HG03520 (cell line): ENCODE measurements at regions not wholly inside any gene's neighbourhood (a gene's known extent, or its start where the extent isn't known, plus 50 kb on each side); places are given as distances from the start of the nearest gene placed in this dataset.
"Not testable (repeated sequence)": the region's sequence is repeated elsewhere in the genome, so short reads cannot be mapped to it uniquely, and the experiment has no call there.

ENCODE experiments used
- ATAC-seq: cut with Tn5 transposase; IDR thresholded peaks from one replicate; pipeline ENCODE4 v1.9.1; 2021; ENCODE audit warnings: mild to moderate bottlenecking, moderate library complexity; ENCODE audit not compliant: unreplicated experiment

GRCh38 chr21:14903172-14903865 is 161.5 kb downstream of the NRIP1 start:
- ATAC-seq: no peak

- no peak for ATAC-seq
These were observed 163.3 kb downstream of the NRIP1 start for GRCh38 chr21:14901482-14901958.

- no peak for ATAC-seq
These were observed 164.2 kb downstream of the NRIP1 start for GRCh38 chr21:14900611-14901010.

- no peak for ATAC-seq
These were observed 164.7 kb downstream of the NRIP1 start for GRCh38 chr21:14900058-14900457.

GRCh38 chr21:14895792-14896191 is 169.0 kb downstream of the NRIP1 start:
- no peak for ATAC-seq

- no peak for ATAC-seq
These were observed 174.7 kb downstream of the NRIP1 start for GRCh38 chr21:14890141-14890540.

- ATAC-seq: no peak
These were observed 175.6 kb downstream of the NRIP1 start for GRCh38 chr21:14889080-14889810.

- no peak for ATAC-seq
These were observed 176.6 kb downstream of the NRIP1 start for GRCh38 chr21:14888202-14888601.

- no peak for ATAC-seq
These were observed 178.8 kb downstream of the NRIP1 start for GRCh38 chr21:14886001-14886400.

GRCh38 chr21:14883351-14883750 is 181.4 kb downstream of the NRIP1 start:
- ATAC-seq: no peak

- ATAC-seq: not testable (repeated sequence)
These were observed 182.3 kb downstream of the NRIP1 start for GRCh38 chr21:14882545-14882944.

- ATAC-seq: no peak
These were observed 182.8 kb downstream of the NRIP1 start for GRCh38 chr21:14881863-14882499.

- ATAC-seq: no peak
These were observed 183.9 kb downstream of the NRIP1 start for GRCh38 chr21:14880922-14881321.

GRCh38 chr21:14879458-14879857 is 185.3 kb downstream of the NRIP1 start:
- ATAC-seq: no peak

GRCh38 chr21:14878971-14879370 is 185.8 kb downstream of the NRIP1 start:
- ATAC-seq: no peak

GRCh38 chr21:14877581-14878228 is 187.1 kb downstream of the NRIP1 start:
- ATAC-seq: peak; percentile 47

GRCh38 chr21:14876524-14876840 is 188.3 kb downstream of the NRIP1 start:
- ATAC-seq: no peak

- ATAC-seq: peak; percentile 41
These were observed 188.9 kb downstream of the NRIP1 start for GRCh38 chr21:14875704-14876523.

- no peak for ATAC-seq
These were observed 189.6 kb downstream of the NRIP1 start for GRCh38 chr21:14875186-14875585.

GRCh38 chr21:14874379-14874778 is 190.4 kb downstream of the NRIP1 start:
- ATAC-seq: no peak

GRCh38 chr21:14871861-14872260 is 192.9 kb downstream of the NRIP1 start:
- ATAC-seq: no peak
